GM18502 (cell line): ENCODE measurements at regions not wholly inside any gene's neighbourhood (a gene's known extent, or its start where the extent isn't known, plus 50 kb on each side); places are given as distances from the start of the nearest gene placed in this dataset.
"Not testable (repeated sequence)": the region's sequence is repeated elsewhere in the genome, so short reads cannot be mapped to it uniquely, and the experiment has no call there.

ENCODE experiments used
- ATAC-seq: cut with Tn5 transposase; IDR thresholded peaks from one replicate; pipeline ENCODE4 v1.9.1; 2021; ENCODE audit warnings: mild to moderate bottlenecking; ENCODE audit not compliant: unreplicated experiment, poor library complexity

- no peak for ATAC-seq
Observed at GRCh38 chrX:129091097-129091496, 432.2 kb downstream of the SMARCA1 start.

- ATAC-seq = no peak
Observed at GRCh38 chrX:129086802-129087201, 436.5 kb downstream of the SMARCA1 start.

- not testable (repeated sequence) for ATAC-seq
Observed at GRCh38 chrX:129084291-129084690, 439.0 kb downstream of the SMARCA1 start.

- no peak for ATAC-seq
Observed at GRCh38 chrX:129077424-129078170, 445.7 kb downstream of the SMARCA1 start.

- ATAC-seq = no peak
Observed at GRCh38 chrX:129071390-129071789, 451.9 kb downstream of the SMARCA1 start.

- no peak for ATAC-seq
Observed at GRCh38 chrX:129065895-129066294, 457.4 kb downstream of the SMARCA1 start.

- ATAC-seq = no peak
Observed at GRCh38 chrX:129058405-129058804, 464.9 kb downstream of the SMARCA1 start.

GRCh38 chrX:129043138-129043537 is 480.2 kb downstream of the SMARCA1 start:
- no peak for ATAC-seq

GRCh38 chrX:129041319-129041718 is 482.0 kb downstream of the SMARCA1 start:
- no peak for ATAC-seq

GRCh38 chrX:129040124-129040523 is 483.2 kb downstream of the SMARCA1 start:
- no peak for ATAC-seq

- ATAC-seq = no peak
Observed at GRCh38 chrX:129039176-129039575, 484.1 kb downstream of the SMARCA1 start.

- ATAC-seq = no peak
Observed at GRCh38 chrX:129037389-129037788, 485.9 kb downstream of the SMARCA1 start.

- no peak for ATAC-seq
Observed at GRCh38 chrX:129035180-129035579, 488.1 kb downstream of the SMARCA1 start.

GRCh38 chrX:129034196-129034595 is 489.1 kb downstream of the SMARCA1 start:
- no peak for ATAC-seq

GRCh38 chrX:129026202-129026601 is 497.1 kb downstream of the SMARCA1 start:
- ATAC-seq = no peak

GRCh38 chrX:129025376-129025775 is 497.9 kb downstream of the SMARCA1 start:
- no peak for ATAC-seq

- no peak for ATAC-seq
Observed at GRCh38 chrX:129019412-129019811, 503.9 kb downstream of the SMARCA1 start.

GRCh38 chrX:129015381-129015780 is 507.9 kb downstream of the SMARCA1 start:
- no peak for ATAC-seq

- no peak for ATAC-seq
Observed at GRCh38 chrX:129013574-129013973, 509.7 kb downstream of the SMARCA1 start.

- no peak for ATAC-seq
Observed at GRCh38 chrX:129007631-129008030, 515.7 kb downstream of the SMARCA1 start.

GRCh38 chrX:129006491-129006890 is 516.8 kb downstream of the SMARCA1 start:
- ATAC-seq = no peak

GRCh38 chrX:129000797-129001196 is 522.5 kb downstream of the SMARCA1 start:
- ATAC-seq = no peak
